ENCODE measurements at regions not wholly inside any gene's neighbourhood (a gene's known extent, or its start where the extent isn't known, plus 50 kb on each side); places are given as distances from the start of the nearest gene placed in this dataset.
"Not testable (repeated sequence)": the region's sequence is repeated elsewhere in the genome, so short reads cannot be mapped to it uniquely, and the experiment has no call there.

DNA sequence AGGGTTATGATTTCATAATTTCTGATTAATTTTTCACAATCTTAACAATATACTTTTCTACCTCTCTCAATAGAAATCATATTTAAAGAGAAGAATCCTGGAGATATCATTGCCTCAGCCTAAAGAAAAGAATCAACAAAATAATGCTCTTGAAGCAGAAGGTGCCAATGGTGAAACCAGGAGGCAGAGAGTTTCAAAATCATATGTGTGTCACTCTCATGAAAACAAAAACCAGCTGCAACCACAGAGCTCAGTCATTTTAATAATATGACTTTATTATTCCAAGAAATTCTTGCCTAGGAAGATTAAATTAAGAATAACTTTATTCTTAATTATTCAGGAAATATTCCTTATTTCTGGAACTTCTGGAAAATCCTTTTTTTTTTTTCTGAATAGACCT is 266.8 kb upstream of the ACTBL2 start:
- no peak for DNase-seq (ENCODE audit: low spot score)

DNA sequence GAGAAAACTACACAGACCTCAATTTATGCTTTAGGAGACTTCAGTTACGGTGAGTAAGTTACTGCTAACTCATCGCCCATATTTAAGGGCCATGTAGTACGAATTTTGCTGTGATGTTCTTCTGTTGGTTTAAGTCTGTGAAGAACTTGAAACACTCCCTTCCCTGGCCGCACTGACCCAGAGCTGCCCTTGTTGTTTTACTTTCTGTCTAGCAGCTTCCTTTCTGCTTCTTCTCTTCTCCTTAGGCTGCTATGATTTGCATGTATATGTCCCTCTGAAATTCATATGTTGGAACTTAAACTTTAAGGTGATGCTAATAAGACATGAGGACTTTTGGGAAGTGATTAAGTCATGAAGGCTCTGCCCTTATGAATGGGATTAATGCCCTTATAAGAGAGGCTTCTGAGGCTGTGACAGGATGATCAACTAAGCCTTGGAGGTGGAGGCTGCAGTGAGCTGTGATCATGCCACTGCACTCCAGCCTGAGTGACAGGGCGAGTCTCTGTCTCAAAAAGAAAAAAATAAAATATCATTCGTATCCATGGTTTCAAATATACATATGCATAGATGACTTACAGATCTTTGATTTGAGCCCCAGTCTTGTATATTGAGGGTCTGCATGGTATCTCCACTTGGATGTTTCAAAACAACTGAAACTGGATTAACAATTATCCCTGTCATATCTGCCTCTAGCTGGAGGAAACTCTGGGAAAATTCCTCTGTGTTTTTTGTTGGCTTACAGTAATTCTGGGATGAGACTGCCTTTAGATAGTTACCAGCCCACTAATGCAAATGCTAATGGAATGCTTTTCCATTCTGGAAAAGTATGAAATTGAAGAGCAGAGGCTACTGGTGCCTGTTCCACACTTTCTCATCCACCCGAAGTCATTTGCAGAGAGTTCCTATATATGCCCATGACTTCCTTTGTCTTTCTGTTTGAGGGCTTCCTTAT is 263.4 kb upstream of the ACTBL2 start:
- DNase-seq (ENCODE audit: low spot score): no peak

DNA sequence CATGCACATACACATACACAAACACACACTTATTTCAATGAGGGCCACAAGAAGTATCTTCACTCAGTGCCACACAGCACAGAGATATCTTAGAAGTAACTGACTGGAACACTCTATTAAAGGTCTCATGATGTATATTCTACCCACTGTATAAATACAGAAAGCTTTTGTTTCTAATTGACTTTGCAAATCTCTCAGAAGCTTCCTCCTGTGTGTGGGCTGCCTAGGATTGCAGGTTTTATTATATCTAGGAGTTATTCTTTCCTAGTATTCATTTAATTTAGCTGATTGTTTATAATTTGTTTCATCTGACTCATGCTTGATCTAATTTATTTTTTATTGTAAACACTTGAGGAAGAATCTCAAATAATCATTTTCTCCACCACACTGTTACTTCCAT is 262.4 kb upstream of the ACTBL2 start:
- no peak for DNase-seq (ENCODE audit: low spot score)

DNA sequence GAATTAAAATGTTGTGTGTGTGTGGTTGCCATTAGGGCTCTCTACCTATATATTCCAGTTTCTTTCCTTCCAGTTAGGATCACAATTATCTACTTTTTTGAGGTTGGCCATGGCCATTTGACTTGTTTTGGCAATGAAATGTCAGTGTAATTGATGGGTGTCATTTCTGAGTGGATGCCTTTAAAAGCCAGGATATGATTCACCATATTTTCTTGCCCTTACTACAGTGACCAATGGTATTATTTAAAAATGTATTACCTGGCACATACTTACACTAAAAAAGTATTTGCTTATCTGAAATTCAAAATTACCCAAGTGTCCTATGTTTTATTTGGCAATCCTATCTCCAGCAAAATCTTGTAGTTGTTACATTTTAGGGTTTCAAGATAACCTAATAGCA is 258.7 kb upstream of the ACTBL2 start:
- no peak for DNase-seq (ENCODE audit: low spot score)

DNA sequence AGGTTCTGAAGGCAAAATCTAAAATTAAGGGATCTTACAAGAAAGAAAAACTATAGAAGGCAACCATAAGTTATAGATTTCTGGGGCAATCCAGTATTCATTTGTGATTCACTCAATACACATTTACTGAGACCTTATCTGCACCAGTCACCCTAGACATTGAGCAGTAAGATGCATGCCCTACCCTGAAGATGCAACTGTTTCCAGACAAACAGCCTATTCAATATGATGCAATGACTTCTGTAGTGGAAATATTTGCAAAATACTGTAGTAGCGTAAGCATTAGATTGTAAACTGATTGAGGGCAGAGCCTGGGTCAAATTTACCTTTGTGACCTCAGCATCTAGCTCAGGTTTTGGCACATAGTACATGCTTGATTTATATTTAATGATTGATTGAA is 256.2 kb upstream of the ACTBL2 start:
- DNase-seq (ENCODE audit: low spot score): no peak

DNA sequence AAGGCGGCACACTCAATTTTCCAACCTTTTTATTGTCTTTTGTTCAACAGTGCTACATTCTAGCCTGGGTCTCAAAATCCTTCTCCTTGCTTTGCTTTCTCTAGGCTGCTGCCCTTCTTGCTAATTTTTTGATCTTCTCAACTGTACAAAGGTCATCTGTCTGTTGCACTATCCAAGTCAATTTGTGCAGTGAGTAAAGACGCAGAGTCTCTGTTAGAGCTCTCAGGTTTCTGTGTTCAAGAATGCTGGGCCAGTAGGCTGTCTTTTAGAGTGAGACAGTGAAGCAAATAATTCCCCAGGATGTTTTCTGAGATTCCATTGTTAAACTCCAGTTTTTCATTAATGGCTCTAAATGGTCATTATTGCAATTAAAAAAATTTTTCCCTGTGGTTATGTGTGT is 255.7 kb upstream of the ACTBL2 start:
- no peak for DNase-seq (ENCODE audit: low spot score)

DNA sequence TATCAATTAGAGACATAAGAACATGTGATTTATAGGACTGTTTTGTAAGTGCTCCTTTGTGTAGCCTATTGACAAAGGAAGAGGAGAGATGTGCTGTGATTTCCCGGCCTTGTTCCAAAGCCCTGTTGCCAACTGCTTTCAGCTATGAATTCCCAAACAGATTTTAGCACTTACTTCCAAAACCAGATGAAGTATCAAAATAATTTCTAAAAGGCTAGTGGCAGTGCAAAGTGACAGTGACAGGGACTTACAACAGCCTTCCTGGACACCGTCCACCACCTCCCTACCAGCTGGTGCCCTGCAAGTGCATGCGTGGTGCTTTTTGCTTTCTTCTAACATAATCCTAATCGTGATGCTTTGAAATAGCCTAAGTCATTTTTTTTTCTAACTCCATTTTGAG is 254.1 kb upstream of the ACTBL2 start:
- no peak for DNase-seq (ENCODE audit: low spot score)

DNA sequence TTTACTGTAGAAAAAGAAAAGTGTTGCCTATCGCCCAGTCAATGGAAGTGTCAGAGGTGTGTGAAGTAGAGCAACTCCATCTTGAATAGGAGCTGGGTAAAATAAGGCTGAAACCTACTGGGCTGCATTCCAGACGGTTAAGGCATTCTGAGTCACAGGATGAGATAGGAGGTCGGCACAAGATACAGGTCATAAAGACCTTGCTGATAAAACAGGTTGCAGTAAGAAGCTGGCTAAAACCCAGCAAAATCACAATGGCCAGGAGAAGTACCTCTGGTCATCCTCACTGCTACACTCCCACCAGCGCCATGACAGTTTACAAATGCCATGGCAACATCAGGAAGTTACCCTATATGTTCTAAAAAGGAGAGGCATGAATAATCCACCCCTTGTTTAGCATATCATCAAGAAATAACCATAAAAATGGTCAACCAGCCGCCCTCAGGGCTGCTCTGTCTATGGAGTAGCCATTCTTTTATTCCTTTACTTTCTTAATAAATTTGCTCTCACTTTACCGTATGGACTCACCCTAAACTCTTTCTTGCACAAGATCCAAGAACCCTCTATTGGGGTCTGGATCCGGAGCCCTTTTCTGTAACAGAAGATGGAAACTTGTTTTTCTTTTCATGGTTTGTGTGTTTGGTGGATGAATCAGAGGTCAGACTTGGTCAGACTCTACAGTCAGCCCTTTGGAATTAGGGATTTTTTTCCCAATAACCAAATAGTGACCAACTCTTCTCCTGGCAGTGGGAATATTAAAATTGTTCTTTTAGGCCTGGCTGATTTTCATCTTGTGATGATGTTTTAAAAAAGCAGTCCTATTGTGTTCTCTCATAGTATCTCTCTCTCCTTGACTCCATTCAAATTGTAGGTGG is 252.9 kb upstream of the ACTBL2 start:
- not testable (repeated sequence) for DNase-seq (ENCODE audit: low spot score)

DNA sequence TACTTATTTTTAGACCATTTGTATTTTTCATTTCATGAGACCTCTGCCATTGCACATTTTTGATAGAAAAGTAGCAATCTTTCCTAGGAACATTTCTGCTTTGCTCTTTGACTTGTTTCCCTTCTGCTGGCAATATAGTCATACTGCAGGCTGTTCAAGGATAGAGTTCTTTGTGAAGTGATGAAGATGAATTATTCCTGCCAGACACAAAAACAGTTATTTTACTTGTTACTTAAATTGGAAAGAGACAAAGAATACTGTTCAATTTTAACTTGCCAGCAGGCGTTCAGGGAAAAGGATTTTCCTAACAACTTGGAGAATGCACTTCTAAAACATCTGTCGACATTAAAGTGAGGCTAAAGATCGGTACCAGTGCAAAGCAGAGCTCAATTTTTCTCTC is 251.7 kb upstream of the ACTBL2 start:
- no peak for DNase-seq (ENCODE audit: low spot score)

DNA sequence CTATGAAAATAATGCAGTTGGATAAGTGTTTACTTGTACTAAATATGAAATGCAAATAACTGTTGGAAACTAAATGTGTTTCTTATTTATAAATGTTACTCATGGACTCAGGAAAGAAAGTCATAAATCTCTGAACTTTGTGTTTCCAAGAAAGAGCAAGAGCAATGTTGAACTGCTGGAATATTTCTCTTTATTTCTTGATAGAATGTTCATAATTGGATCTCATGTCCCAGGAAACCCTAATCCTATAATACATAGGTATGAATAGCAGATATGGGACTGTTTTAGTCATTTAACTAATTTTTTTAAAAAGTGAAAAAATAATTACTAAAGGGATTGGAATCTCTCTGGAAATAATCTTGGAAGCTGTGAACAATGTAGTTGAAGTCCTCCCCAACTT is 245.0 kb upstream of the ACTBL2 start:
- no peak for DNase-seq (ENCODE audit: low spot score)

DNA sequence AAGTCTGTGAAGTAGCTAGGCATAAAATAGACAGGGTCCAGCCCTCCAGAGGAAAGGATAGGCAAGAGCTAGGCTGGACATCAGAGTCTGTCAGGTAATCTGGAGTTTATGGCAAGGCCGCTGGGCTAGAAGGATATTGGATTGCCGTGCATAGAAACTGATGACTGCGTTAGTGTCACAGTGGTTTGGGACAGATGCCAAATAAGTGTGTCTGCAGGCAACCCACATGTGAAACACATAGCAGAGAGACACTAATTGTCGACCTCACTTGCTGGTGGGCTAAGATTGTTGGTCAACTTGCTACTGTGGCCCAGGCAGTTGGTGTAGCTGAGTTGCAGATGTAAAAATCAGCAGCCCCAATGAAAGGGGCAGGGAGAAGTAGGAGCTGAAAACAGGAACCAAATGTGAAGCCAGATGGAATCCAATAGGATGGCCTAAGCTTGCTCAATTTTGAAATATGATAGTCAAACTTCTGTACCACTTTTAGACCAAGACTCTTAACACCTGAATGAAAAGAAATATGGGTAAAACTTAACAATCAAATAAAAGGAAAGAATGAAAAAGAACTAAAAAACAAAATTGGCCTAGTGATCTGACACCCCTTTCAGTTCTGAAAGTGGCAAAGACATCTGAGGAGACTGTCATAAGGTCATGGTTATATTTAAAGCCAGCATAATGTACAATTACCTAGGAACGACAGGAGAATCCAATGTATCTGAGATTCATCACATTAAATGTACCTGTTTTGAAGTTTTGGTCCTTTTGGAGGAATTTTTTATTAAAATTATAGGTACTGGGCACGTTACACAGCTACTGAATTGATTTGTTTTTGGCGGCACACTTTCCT is 243.3 kb upstream of the ACTBL2 start:
- DNase-seq (ENCODE audit: low spot score): no peak

DNA sequence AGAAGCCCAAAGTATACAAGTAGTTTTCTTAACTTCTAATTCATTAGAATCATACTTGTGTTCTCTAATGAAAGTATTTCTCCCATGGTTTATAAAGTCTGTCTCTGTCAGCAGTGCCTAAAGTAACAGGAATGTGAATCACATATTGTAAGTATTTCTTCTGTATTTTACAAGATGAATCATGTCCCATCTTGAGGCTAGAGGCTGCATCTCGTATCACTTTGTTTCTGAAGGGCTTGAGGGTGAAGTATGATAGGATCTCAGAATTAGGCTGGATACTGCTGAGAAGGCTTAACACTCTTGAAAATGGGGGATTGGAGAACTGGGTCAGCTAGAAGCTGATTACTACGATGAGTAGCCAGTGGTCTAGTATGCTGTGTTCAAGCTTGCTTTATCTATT is 242.2 kb upstream of the ACTBL2 start:
- no peak for DNase-seq (ENCODE audit: low spot score)

DNA sequence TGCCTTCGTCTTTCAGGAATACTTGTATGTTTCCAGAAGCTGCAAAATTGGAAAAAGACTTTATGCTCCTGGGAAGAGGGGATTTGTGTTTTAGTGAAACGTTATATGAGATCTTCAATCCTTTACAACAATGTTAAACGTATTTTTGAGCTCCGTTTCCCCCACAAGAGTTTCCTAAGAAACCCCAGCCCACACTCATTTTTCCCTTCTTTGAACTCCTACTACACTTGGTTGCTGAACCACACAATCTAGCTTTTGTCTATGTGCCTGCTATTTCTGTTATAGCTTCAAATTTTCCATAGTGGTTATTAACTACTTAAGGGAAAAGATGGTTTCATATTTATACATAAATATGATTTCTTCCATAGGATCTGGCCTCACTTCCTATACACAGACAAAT is 238.6 kb upstream of the ACTBL2 start:
- DNase-seq (ENCODE audit: low spot score): no peak

DNA sequence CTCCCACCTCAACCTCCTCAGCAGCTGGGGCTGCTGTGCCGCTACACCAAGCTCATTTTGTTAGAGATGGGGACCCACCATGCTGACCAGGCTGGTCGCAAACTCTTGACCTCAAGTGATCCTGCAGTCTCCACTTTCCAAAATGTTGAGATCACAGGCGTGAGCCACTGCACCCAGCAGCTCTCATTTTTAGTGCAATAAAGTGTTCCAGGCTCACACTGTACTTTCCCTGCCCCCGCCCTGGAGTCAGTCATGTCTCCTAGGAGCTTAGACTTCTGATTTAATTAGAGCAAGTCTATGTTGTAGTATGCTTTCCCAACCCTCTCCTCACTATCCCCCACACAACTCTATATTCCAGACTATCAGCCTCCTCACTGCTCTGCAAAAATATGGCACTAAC is 238.0 kb upstream of the ACTBL2 start:
- no peak for DNase-seq (ENCODE audit: low spot score)

DNA sequence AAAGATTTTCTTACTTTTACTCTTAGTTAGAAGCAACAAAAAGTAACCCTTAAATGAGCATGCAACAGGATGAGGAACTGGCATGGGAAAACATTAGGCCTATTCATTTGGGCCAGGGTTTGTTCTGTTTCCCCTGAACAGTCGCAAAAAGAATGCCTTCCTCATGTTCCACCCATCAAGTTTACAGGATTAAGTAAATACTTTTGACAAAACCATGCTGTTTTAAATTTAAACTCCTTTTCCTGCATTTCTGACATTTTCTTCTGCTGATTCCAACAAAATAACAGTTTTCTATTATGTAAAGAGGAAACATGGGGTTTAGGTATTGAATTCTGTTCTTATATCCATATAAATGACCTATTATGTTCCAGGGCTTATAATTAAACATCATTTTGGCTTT is 236.6 kb upstream of the ACTBL2 start:
- DNase-seq (ENCODE audit: low spot score): no peak

DNA sequence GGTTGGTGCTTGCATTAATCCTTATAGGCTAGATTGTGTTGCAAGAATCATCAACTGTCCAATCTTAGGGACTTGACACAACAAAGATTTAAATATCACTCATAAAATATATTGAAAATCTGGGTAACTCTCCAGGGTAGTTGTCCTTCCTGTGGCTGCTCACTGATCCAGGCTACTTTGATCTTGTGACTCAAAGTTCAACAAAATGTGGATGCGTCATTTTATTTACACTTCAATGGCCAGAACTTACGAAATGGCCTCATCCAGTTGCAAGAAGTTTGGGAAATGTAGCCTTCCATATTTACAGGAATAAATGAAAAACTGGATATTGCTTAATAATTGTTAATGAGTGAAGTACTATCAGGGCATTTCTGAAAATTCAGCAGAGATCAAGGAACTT is 235.5 kb upstream of the ACTBL2 start:
- no peak for DNase-seq (ENCODE audit: low spot score)

DNA sequence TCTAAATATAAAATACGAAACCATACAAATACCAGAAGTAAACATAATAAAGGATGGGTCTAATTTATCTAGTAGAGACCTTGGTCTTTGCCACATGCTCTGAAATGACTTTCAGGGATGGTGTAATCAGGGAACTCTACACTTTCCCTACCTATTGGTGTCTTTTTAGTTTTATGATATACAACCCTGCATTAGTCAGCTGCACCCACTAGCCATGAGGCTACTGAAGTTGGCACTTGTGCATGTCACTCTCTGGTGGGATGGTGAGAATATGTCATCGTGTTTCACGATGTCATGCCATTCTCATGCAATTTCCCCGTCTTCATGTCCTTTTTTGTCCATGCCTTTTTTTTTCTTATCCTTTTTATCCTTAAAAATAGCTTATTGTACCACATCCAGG is 234.9 kb upstream of the ACTBL2 start:
- DNase-seq (ENCODE audit: low spot score): no peak

DNA sequence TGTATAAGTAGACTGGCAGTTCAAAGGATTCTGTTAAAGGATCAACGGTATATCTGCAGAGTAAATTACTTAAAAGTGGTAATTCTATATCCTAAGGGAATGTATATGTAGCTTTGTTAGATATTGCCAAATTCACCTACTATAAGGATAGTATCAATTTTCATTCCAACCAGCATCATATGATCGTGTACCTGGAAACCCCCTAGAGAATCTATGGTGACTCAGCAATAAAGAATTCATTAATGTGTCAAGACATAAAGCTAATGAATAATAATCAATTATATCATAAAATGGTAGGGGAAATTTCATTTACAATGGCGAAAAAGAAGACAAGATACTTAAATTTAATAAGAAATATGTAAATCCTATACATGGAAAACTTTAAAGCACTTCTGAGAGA is 234.1 kb upstream of the ACTBL2 start:
- DNase-seq (ENCODE audit: low spot score): no peak

DNA sequence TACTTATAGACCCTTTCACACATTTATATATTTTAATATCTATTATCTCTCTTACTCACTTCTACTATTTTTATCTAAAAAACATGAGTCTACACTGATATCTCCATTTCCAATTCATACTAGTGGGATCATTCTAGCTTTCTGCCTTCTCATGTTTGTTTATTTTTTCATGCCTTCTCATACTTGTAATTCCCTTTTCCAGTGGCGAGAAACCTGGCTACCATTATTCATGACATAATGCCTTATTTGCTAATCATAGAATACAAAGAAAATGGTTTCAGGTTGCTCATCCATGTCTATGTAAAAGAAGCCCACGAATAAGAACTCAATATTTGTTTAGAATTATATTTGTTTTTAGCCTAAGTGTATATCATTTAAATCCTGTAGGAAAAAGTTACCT is 232.7 kb upstream of the ACTBL2 start:
- DNase-seq (ENCODE audit: low spot score): no peak

DNA sequence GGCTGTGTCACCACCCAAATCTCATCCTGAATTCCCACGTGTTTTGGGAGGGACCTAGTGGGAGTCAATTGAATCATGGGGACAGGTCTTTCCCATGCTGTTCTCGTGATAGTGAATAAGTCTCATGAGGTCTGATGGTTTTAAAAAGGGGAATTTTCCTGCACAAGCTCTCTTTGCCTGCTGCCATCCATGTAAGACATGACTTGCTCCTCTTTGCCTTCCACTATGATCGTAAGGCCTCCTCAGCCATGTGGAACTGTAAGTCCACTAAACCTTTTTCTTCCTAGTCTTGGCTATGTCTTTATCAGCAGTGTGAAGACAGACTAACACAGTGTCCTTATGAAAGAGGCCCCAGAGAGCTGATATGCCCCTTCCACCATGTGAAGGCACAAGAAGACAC is 230.9 kb upstream of the ACTBL2 start:
- not testable (repeated sequence) for DNase-seq (ENCODE audit: low spot score)

DNA sequence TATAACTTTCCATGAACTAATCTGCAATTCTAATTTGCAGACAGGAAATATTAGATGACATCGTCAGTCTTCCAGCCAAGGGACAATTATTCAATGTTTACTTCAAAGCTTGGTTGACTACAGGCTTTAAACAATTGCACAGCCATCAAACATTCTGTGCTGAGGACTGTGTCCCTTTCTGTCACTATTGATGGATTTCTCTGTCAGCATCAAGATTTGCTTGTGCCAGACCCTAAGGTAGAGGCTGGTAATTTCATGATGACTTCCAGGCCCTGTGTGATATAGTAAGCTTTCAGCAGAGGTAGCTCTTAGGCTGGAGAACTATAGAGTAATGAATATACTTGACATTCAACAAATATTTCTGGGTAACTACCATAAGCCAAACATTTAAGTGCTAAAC is 229.3 kb upstream of the ACTBL2 start:
- no peak for DNase-seq (ENCODE audit: low spot score)

DNA sequence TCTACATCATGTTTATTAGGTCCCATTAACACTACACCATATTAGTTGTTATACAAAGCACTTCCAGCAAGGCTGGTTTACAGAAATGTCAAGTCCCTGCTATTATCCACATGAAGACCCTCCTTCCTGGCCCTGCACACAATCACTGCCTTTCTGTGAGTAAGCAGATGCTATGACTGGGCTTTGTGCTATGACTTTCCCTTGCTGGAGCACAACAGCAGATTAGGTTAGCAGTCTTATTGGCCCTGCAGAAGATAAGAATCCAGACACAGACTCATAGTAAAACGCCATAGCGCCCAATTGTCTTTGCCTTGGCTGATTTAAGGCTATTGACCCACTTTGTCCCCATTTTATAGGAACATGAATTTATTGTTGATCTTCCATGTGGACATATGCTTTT is 228.9 kb upstream of the ACTBL2 start:
- DNase-seq (ENCODE audit: low spot score): no peak
